SK-N-MC (cell line): ENCODE measurements at regions not wholly inside any gene's neighbourhood (a gene's known extent, or its start where the extent isn't known, plus 50 kb on each side); places are given as distances from the start of the nearest gene placed in this dataset.

Experiments used
- DNase-seq: peaks from one replicate; pipeline ENCODE4 v3.0.0-alpha.2; 2011; ENCODE audit warnings: low read depth, low spot score
- H3K27ac ChIP-seq: fragments of 200-600 bp; sonication (generic); 2 replicates; pipeline ENCODE4 v1.5.1; 2016; ENCODE audit warnings: mixed run types
- H3K36me3 ChIP-seq: fragments of 200-600 bp; sonication (generic); 2 replicates; pipeline ENCODE4 v1.6.1; 2017; ENCODE audit warnings: antibody characterized with exemption, low read length, mixed read lengths; ENCODE audit not compliant: insufficient read depth
- H3K4me3 ChIP-seq: fragments of 200-600 bp; sonication (generic); 2 replicates; pipeline ENCODE4 v1.5.1; 2016
- H3K9ac ChIP-seq: fragments of 200-600 bp; sonication (generic); 2 replicates; pipeline ENCODE4 v1.8.0; 2017; ENCODE audit warnings: mixed run types, mixed read lengths; ENCODE audit not compliant: insufficient read length
- H3K9me3 ChIP-seq: fragments of 200-600 bp; sonication (generic); 2 replicates; pipeline ENCODE4 v1.6.1; 2017; ENCODE audit warnings: low read depth, mild to moderate bottlenecking, antibody characterized with exemption, low read length, moderate library complexity, mixed read lengths
- EZH2 ChIP-seq: fragments of 200-600 bp; sonication (generic); IDR thresholded peaks from one replicate; pipeline ENCODE4 v1.6.1; 2017; ENCODE audit warnings: antibody characterized with exemption
- FOXP2 ChIP-seq: optimal IDR thresholded peaks from 2 replicates; pipeline ENCODE3; 2011; ENCODE audit warnings: mild to moderate bottlenecking, moderate library complexity; ENCODE audit not compliant: insufficient read depth; ENCODE audit errors: extremely low read length, control extremely low read depth
- POLR2AphosphoS5 ChIP-seq: IDR thresholded peaks from 2 replicates; pipeline ENCODE4 v1.6.1; 2012; ENCODE audit warnings: mild to moderate bottlenecking, low read depth, low read length, borderline replicate concordance

DNA sequence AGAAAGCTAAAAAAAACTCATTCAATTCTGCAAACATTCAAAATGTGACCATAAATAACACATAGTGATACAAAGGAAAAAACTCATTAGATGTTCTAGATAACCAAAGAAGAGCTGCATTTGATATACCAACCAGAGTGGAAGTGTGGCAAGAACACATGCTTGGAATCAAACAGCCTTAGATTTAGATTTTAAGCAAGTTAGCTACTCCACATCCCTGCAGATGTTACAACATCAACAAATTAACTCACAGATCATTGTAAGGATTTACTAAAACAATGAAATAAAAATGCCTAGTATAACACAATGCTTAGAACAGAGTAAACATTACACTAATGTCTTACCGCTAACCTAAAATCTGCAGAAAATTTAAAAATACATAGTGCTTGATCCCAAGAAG, 114.0 kb upstream of the AKIP1 start:
- no peak overlapping the region for H3K4me3 ChIP-seq
- no peak overlapping the region for H3K27ac ChIP-seq
- H3K9me3 ChIP-seq: no peaks in the 10 kb centered on the region
- H3K36me3 ChIP-seq: no peaks in the 10 kb centered on the region
- TF ChIP-seq POLR2AphosphoS5 (no peak), FOXP2 (no peak), EZH2 (no peak)
- H3K9ac ChIP-seq: no peak overlapping the region
- DNase-seq: no peak

- no peak for DNase-seq
- TF ChIP-seq EZH2 (no peak), POLR2AphosphoS5 (no peak)
- Histone ChIP-seq H3K9me3 (no peaks in the 10 kb centered on the region), H3K27ac (no peak overlapping the region), H3K4me3 (no peak overlapping the region), H3K36me3 (no peaks in the 10 kb centered on the region), H3K9ac (no peak overlapping the region)
These were observed 111.7 kb upstream of the AKIP1 start for GRCh38 chr11:8799273-8799672.

GRCh38 chr11:8800520-8801110, 110.4 kb upstream of the AKIP1 start:
- DNase-seq: no peak
- Histone ChIP-seq H3K27ac (no peak overlapping the region), H3K9me3 (no peaks in the 10 kb centered on the region), H3K9ac (no peak overlapping the region), H3K36me3 (no peaks in the 10 kb centered on the region), H3K4me3 (no peak overlapping the region)
- no peak for TF ChIP-seq FOXP2
- TF ChIP-seq POLR2AphosphoS5: no peak
- TF ChIP-seq EZH2: no peak

GRCh38 chr11:8801121-8801520, 109.9 kb upstream of the AKIP1 start:
- Histone ChIP-seq H3K9me3 (no peaks in the 10 kb centered on the region), H3K36me3 (no peaks in the 10 kb centered on the region), H3K4me3 (no peak overlapping the region), H3K27ac (no peak overlapping the region), H3K9ac (no peak overlapping the region)
- TF ChIP-seq POLR2AphosphoS5 (no peak), EZH2 (no peak), FOXP2 (no peak)
- no peak for DNase-seq

- H3K4me3 ChIP-seq: no peak overlapping the region
- no peaks in the 10 kb centered on the region for H3K36me3 ChIP-seq
- H3K9ac ChIP-seq: no peak overlapping the region
- H3K27ac ChIP-seq: no peak overlapping the region
- no peak for TF ChIP-seq POLR2AphosphoS5
- TF ChIP-seq FOXP2: no peak
- TF ChIP-seq EZH2: no peak
- no peaks in the 10 kb centered on the region for H3K9me3 ChIP-seq
- DNase-seq: no peak
These were observed 108.7 kb upstream of the AKIP1 start for GRCh38 chr11:8802251-8802650.

GRCh38 chr11:8803973-8804372, 107.0 kb upstream of the AKIP1 start:
- Histone ChIP-seq H3K27ac (no peak overlapping the region), H3K9me3 (no peaks in the 10 kb centered on the region), H3K36me3 (no peaks in the 10 kb centered on the region), H3K4me3 (no peak overlapping the region), H3K9ac (no peak overlapping the region)
- DNase-seq: no peak
- TF ChIP-seq POLR2AphosphoS5: no peak
- no peak for TF ChIP-seq EZH2
- TF ChIP-seq FOXP2: no peak

DNA sequence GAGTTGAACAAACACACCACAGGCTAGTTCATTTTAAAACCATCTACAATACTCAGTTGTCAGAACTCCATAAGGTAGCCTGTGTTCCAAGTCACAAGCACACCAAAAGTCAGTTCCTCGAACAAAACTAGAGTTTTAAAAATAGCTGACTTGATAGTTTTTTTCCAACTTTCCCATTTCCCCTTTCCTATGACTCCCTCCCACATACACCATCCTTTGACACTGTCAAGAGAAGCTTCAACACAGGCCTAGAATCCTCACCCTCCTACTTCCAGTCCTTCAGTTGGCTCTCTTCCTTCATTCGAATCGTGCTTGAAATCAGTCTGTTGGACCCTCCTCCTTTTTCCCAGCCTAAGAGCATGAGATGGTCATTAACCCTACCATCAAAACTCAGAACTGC, 105.7 kb upstream of the AKIP1 start:
- no peak for DNase-seq
- no peak for TF ChIP-seq POLR2AphosphoS5
- TF ChIP-seq FOXP2: no peak
- TF ChIP-seq EZH2: no peak
- H3K27ac ChIP-seq: no peak overlapping the region
- H3K4me3 ChIP-seq: no peak overlapping the region
- H3K36me3 ChIP-seq: no peaks in the 10 kb centered on the region
- no peak overlapping the region for H3K9ac ChIP-seq
- no peaks in the 10 kb centered on the region for H3K9me3 ChIP-seq

DNA sequence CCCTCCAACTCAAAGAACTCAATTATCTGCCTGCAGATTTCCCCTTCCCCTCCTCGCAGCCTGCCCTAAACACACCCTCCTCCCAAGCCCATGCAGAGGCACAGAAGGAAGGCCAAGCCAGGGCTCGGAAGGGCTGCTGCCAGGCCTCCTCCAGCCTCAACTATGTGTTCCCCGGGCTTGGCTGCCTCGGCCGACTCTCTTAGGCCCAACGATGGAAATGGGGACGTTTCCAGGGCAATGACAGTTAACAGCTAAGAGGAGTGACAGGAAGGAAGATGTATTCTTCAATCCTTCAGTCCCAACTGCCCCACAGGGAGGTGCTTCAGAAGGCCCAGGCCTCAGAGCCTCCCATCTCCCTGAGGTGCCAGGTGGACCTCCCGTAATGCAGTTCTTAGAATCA, 104.0 kb upstream of the AKIP1 start:
- Histone ChIP-seq H3K9me3 (no peaks in the 10 kb centered on the region), H3K4me3 (no peak overlapping the region), H3K27ac (no peak overlapping the region), H3K9ac (no peak overlapping the region), H3K36me3 (no peaks in the 10 kb centered on the region)
- DNase-seq: no peak
- TF ChIP-seq FOXP2 (no peak), EZH2 (no peak), POLR2AphosphoS5 (no peak)

- no peak overlapping the region for H3K9ac ChIP-seq
- H3K27ac ChIP-seq: no peak overlapping the region
- H3K9me3 ChIP-seq: no peaks in the 10 kb centered on the region
- TF ChIP-seq POLR2AphosphoS5: no peak
- TF ChIP-seq FOXP2: no peak
- TF ChIP-seq EZH2: no peak
- no peak overlapping the region for H3K4me3 ChIP-seq
- DNase-seq: no peak
- no peaks in the 10 kb centered on the region for H3K36me3 ChIP-seq
These were observed 103.3 kb upstream of the AKIP1 start for GRCh38 chr11:8807544-8808225.
